Right kidney (tissue), 1 donor: ENCODE measurements at regions not wholly inside any gene's neighbourhood (a gene's known extent, or its start where the extent isn't known, plus 50 kb on each side); places are given as distances from the start of the nearest gene placed in this dataset.
"Not testable (repeated sequence)": the region's sequence is repeated elsewhere in the genome, so short reads cannot be mapped to it uniquely, and the experiment has no call there.

Experiments
- DNase-seq: peaks from one replicate; pipeline ENCODE4 v3.0.0-alpha.2; 2016

DNA sequence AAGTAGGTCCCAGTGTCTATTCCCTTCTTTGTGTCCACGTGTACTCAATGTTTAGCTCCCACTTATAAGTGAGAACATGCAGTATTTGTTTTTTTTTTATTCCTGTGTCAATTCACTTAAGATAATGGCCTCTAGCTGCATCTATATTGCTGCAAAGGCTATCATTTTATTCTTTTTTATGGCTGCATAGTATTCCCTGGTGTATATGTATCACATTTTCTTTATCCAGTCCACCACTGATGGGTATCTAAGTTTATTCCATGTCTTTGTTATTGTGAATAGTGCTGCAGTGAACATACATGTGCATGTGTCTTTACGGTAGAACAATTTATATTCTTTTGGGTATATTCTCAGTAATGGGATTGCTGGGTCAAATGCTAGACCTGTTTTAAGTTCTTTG is 329.4 kb downstream of the MEX3B start:
- not testable (repeated sequence) for DNase-seq

DNA sequence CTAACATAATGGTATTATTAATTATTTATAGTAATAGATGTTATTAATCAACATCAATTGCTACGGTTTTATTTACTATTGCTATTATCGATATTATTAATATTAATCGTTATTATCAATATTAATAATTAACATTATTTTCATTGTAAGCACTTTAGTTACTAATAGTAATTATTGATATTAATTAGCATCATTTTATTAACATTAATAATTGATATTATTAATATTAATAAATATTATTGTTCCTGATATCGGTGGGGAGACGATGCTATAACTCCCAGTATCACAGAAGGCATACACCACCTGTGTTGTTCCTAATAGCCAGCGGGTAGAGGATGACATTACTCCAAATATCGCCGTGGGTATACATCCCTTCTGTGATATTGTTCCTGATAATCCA is 335.5 kb downstream of the MEX3B start:
- DNase-seq: no peak

DNA sequence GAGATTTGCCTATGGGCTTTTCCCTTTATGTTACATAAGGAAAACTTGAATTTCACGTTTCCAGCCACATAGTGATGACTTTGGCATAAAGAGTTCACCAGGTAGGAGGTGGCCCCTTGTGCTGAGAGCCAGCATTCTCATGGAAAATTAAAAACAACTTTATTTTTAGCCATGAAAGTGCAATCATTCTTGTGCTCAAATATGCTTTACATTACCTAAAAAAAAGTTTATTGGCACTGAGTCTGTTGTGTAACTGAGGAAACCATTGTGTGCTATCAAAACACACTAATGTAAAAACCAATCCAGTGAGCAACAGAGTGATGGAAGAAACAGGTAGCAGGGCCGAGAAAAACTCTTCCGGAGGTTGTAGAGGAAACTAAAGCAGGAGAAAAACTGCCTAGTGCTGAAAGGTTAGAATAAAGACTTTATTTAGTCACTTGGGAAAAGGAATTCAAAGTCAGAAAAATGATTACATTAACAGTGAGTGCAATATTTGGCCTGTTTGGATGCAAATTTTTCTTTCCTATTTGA is 332.9 kb upstream of the TMC3 start:
- DNase-seq: not testable (repeated sequence)

DNA sequence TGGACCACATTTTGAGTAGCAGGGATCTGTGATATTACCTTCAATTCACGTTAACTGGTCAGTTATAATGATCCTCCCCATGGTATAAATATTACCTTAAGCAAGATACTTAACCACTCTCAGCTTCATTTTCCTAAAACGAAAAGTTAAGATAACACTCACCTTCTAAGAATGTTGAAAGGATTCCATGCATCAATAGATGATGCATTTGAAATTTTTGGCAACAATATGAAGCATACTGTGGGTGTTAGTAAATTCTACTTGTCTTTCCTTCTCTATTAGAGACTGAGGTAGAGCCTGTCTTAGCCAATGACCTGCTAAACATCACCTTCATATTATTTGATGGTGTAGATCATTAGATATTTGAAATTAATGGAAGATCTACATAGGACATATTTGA is 331.7 kb upstream of the TMC3 start:
- not testable (repeated sequence) for DNase-seq

DNA sequence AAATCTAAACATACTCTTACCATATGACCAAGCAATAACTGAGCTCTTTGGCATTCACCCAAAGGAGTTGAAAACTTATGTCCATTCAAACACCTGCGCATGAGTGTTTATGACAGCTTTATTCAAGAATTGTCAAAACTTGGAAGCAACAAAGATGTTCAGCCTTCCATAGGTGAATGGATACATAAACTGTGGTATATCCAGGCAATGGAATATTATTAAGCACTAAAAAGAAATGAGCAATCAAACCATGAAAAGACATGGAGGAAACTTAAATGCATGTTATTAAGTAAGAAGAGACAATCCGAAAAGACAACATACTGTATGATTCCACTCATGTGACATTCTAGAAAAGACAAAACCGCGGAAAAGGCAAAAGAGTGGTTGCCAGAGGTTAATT is 312.0 kb upstream of the TMC3 start:
- no peak for DNase-seq

DNA sequence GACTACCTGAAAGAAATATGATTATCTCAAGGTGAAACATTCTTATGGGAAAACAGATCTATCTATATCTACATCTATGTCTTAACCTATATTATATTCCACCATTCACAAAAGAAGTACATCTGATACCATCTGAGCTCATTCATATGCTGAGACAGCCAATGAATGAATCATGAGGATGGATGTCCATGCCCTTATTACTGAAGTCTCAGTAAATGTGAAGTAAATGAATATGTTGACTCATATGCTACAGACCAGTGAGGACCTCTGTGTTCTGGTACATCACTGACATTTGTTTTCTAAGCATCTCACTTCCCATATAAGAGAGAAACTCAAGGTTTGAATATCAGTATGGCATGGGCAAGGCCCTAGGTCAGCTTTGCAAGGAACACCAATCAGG is 311.2 kb upstream of the TMC3 start:
- no peak for DNase-seq

DNA sequence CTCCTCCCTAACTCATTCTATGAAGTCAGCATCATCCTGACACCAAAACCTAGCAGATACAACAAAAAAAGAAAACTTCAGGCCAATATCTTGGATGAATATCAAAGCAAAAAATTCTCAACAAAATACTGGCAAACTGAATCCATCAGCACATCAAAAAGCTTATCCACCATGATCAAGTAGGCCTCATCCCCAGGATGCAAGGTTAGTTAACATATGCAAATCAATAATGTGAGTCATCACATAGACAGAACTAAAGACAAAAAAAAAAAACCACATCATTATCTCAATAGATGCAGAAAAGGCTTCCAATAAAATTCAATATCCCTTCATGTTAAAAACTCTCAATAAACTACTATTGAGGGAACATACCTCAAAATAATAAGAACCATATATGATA is 306.8 kb upstream of the TMC3 start:
- DNase-seq: no peak

DNA sequence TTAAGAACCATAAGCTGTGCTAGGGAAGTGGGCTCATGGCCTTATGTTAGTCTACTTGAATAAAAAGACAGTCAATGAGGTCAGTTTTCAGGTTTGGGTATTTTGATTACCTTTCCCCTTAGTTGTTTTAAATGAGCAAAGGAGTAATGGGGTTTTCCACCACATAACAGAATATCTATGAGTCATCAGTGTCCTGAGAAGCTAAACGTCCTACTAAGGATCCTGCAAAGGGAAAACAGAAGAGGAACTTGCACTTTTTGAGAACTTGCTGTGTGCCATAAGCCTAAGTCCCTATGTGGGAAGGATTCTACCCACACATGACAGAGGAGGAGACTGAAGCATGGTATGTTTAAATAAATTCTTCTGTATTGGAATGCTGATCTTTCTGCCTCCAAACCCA is 292.8 kb upstream of the TMC3 start:
- no peak for DNase-seq

DNA sequence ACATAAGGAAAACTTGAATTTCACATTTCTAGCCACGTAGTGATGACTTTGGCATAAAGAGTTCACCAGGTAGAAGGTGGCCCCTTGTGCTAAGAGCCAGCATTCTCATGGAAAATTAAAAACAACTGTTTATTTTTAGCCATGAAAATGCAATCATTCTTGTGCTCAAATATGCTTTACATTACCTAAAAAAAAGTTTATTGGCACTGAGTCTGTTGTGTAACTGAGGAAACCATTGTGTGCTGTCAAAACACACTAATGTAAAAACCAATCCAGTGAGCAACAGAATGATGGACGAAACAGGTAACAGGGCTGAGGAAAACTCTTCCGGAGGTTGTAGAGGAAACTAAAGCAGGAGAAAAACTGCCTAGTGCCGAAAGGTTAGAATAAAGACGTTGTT is 287.0 kb upstream of the TMC3 start:
- no peak for DNase-seq

DNA sequence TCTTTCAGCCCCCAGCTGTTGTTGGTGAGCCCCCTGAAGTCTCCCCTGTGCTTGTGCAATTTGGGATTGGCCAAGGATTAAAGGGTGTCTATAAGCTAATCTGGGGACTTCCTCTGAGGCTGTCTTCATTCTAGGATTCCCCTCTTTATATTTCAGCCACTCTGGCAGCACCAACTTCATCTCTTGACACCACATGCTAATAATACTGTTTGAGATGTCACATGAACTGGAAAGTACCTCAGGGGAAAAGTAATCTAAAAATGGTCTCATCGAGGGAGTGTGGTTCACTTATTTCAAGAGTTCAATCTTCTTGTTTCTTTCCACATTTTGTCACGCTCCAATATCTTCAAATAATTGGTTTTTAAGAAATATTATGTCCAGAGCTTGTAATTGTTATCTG is 279.2 kb upstream of the TMC3 start:
- DNase-seq: no peak

DNA sequence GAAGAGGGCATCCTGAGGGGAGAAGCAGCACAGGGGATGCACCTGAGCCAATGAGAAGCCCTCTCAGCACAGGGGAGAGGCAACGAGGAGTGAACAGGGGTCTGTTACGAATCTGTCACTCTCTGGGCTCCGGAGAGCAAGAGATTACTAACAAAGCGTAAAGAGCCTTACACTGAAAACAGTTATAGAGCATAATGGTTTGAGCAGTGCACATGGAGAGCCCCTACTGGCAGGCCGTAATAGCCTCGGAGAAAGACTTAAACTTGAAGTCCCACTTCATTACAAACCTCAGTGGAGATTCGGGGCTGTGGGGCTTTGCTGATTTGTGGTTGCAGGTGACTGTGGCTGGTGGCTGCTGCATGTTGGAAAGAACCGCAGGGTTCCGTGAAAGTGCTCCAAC is 271.5 kb upstream of the TMC3 start:
- DNase-seq: no peak

DNA sequence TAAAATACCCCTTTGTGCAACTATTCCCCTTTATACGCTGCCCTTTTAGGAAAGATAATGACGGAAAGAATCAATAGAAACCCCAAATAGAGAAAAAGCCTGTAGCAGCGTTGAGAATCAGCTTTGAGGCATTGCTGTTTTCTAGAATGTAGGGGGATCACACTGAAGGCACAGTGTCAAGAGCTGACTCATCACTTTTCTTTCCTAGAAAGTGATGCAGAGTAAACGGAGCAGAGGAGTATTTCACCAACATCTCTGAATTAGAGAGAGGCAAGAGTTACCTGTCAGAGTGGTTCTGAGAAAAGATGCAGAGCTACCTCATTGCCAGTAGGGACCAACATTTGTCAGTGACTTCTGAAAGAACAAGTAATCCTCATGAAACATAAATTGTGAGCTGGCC is 269.8 kb upstream of the TMC3 start:
- DNase-seq: no peak

DNA sequence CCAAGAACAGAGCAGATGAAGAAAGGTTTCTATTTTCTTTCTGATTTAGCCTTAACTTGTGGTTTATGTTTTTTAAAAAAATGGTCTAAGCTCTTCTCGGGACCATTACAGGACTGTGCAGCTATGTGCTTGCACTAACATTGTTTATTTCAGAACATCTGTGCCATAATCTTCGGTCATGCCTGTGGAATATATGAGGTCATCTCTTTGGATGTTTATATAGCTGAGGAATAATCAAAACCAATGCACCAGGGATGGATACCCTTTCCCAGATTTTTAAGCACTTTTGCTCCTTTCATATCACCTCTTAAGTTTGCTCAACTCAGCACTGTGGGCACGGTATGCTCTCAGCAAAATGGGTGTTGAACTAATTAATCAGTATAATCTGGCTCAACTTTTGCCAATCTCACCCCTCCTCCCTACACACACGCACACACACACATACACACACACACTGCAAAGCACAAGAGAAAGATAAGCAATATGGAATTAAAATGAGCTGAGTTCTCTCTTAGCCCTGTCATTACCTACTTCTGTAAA is 268.5 kb upstream of the TMC3 start:
- DNase-seq: no peak

DNA sequence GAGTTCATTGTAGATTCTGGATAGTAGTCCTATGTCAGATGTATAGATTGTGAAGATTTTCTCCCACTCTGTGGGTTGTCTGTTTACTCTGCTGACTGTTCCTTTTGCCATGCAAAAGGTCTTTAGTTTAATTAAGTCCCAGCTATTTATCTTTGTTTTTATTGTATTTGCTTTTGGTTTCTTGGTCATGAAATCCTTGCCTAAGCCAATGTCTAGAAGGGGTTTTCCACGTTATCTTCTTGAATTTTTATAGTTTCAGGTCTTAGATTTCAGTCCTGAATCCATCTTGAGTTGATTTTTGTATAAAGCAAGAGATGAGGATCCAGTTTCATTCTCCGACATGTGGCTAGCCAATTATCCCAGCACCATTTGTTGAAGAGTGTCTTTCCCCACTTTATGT is 262.1 kb upstream of the TMC3 start:
- DNase-seq: not testable (repeated sequence)

DNA sequence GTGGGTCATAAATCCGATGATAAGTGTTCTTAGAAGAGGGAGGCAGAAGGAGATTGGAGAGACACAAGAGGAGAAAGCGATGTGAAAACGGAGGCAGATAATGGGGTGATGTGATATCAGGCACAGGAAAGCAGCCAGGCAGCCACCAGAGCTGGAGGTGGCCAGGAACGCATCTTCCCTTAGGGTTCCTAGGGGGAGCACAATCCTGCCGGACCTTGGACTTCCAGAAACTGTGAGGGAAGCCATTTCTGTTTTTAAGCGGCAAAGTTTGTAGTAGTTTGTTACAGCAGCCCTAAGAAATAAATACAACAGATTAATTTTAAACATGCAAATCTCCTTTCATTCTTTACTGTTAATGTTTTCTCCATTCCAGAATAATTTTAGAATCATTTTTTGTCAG is 259.9 kb upstream of the TMC3 start:
- DNase-seq: no peak

DNA sequence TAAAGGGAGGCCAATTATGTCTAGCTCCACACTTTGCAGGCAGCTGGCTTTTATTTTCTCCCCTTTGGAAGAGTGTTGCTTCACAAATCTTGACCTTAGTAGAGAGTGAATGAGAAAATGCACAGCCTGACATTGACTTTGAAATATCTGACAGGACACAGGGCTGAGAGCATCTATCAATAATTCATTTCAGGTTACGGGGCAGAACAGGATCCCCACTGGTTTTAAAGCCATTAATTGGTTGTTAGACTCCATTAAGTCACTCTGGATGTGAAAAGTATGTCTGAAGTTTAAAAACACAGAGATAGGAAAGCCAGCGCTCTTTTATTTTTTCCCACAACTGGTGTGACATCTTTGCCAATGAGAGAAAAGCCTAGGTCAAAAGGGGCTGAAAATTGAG is 251.9 kb upstream of the TMC3 start:
- no peak for DNase-seq

DNA sequence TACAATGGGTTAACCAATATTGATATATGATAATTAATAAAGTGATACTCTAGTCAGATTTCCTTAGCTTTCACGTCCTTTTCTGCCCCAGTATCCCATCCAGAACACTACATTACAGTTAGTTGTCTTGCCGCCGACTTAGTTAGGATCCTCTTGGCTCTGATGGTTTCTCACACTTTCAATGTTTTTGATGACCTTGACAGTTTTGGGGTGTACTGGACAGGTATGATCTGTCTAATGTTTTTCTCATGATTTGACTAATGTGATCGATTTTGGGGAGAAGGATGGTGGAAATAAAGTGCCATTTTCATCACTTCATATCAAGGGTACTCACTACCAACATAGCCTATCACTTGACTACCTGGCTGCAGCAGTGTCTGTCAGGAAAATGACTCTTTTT is 245.0 kb upstream of the TMC3 start:
- no peak for DNase-seq

DNA sequence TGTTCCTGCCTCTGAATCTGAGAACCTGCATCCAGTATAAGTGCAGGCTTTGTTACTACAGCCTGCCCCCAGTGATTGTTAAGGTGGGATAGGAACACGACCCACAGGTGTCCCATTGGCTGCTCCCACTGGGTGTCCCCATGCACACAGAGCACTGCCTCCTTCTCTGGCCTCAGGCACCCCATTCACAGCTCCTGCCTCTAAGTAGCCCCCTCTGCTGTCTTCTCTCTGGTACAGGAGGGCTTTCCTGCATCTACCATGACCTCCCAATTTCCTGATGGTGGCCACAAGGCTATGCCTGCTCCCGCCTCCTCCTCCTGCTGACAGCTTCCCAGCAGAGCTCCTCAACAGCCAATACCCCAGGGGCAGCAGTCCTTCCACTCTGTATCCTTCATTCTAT is 238.6 kb upstream of the TMC3 start:
- no peak for DNase-seq

DNA sequence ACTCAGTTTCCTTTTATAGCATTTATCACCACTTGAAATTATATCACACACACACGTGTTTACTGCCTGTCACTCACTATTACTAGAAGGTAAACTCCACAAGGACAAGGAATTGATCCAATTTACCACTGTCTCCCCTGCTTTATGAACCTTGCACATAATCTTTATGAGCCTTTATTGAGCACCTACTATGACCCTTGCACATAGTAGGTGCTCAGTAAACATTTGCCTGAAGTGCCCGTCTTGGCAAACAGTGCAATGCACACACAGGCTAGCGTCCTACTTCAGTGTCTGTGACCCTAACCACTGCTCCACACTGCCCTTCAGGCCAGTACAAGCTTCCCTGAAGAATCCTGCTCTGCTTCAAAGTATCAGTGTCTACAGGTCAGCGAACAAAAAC is 237.7 kb upstream of the TMC3 start:
- DNase-seq: no peak

DNA sequence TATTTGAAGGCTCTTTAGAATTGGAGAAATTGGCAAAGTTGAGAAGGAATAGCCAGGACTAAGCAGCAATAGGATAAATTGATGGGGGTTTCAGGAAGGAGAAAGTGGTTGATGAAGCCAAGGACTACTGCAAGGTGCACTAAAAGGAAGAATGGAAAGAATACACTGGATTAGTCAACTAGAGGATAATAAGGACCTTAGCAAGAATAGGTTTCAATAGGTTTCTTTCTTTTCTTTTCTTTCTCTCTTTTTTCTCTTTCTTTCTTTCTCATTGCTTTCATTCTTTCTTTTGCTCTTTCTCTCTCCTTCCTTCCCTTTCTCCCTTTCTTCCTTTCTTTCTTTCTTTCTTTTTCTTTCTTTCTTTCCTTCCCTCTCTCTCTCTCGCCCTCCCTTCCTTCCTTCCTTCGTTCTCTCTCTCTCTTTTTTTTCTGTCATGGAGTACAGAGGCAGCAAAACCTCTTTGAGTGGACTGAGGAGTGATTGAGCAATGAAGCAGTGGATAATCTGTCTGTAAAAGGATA is 234.4 kb upstream of the TMC3 start:
- DNase-seq: no peak

DNA sequence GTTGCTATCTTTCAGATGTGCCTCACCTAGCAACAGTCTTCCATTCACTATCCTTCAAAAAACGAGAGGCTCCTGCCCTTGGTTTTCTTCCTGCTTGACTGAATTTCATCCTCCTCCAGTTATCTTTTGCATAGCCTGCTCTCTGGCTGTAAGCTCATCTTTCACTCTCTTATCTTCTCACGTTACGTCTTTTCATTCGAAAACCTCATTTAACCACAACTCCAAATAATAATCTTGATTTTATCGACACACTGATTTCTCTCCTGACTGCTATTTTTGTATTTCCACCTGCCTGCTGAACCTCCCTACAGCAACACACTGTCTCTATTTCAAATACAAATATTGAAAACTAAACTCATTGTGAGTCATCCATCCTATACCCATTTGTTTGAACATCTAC is 230.7 kb upstream of the TMC3 start:
- no peak for DNase-seq

DNA sequence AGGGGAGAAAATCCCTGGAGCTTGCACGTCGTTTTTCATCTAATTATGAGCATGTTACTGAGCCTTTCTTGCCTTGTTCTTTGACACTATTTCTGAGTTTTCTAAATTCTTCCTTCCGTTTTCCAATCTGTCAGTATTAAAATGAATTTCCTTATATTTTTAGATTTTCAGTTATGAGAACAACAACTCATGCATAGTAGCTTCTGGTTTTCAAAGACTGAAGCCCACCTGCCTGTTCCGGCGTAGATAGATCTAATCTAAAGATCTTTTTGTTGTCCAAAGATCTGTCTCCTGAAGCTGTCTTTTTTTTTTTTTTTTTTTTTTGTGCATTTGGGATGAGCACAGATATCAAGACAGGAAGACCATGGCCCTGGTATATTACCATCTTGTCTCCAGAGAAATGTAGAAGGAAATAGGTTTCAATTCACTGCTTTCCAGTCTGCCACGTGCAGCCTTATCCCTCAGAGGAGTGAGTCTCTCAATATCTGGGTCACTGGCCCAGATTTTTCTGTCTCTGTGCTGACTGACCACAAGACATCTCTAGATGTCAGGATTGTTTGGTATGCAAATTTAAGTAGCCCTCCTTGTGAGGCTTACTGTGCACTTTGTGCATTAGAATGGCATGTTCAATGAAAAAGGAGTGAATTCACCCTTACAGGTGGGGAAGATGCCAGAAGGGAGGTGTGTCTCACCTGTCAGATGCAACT is 222.3 kb upstream of the TMC3 start:
- DNase-seq: no peak

DNA sequence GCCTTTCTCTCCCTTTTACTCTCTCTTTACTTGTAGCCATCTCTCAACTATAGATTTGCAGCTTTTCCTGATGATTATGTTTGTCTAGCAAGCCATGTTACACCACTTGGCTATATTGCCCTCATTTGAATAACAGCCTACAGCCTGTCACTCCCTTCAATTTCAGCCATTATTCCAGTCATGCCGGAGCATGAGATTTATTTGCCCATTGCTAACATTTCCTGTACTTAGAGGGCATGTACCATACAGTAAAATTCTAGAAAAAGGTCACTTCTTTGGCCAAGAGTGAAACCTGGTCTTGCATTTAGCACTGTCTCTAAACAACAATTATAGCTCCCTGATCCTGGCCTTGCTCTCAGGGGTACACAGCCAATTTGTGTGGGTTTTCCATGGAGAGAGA is 221.7 kb upstream of the TMC3 start:
- no peak for DNase-seq

DNA sequence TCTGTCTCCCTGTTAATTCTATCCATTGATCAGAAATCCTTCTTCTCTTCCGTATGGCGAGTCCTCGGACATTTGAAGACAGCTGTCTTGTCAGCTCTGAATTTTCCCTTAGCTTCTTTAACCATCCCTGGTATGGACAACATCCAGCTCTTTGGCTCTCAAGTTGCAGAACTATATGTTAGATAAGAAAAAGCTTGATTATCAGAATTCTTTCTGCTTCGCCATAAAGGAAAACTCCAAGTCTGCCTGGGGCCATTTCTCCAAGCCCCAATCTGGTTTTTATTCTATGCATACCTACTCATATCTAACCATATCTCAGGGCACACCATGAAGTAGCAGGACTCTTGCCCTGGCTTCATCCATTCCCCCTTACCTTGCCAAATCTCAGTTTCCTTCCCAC is 215.7 kb upstream of the TMC3 start:
- DNase-seq: no peak
